UCSD-AML1 (cell line): ENCODE measurements at regions not wholly inside any gene's neighbourhood (a gene's known extent, or its start where the extent isn't known, plus 50 kb on each side); places are given as distances from the start of the nearest gene placed in this dataset.

ENCODE experiments used
- DNase-seq: peaks from one replicate; lab custom pipeline; 2025; ENCODE audit not compliant: unreplicated experiment; lab: John Stamatoyannopoulos, UW

- DNase-seq, result no peak
These were observed 54.6 kb upstream of the CST7 start for GRCh38 chr20:24894488-24894887.

DNA sequence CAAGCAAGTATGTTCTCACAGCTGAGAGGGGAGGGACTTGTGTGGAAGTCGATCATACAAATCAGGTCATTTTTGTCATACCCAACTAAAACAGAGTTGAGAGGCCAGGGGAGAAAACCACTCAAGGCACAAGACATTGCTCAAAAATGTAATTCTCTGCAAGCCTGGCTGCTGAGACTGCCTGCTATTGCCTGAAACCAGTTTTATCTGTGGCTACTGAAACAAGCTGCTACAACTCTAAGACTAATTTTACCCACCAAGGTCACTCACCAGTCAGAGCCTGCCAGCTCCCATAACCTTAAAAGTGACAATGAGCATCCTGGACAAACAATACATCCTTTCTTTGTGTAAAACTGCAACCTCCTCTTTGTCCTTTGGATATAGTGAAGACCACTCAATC lies 54.1 kb upstream of the CST7 start:
- no peak for DNase-seq

DNA sequence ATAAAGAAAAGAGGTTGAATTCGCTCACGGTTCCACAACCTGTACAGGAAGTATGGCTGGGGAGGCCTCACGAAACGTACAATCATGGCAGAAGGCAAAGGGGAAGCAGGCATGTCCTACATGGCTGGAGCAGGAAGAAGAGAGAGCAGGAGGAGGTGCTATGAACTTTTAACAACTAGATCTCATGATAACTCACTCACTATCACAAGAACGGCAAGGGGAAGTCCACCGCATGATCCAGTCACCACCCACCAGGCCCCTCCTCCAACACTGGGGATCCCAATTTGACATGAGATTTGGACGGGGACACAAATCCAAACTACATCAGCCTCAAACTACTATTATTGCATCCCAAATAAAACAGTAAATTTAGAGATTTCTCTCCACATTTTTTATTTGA lies 53.6 kb upstream of the CST7 start:
- no peak for DNase-seq

DNA sequence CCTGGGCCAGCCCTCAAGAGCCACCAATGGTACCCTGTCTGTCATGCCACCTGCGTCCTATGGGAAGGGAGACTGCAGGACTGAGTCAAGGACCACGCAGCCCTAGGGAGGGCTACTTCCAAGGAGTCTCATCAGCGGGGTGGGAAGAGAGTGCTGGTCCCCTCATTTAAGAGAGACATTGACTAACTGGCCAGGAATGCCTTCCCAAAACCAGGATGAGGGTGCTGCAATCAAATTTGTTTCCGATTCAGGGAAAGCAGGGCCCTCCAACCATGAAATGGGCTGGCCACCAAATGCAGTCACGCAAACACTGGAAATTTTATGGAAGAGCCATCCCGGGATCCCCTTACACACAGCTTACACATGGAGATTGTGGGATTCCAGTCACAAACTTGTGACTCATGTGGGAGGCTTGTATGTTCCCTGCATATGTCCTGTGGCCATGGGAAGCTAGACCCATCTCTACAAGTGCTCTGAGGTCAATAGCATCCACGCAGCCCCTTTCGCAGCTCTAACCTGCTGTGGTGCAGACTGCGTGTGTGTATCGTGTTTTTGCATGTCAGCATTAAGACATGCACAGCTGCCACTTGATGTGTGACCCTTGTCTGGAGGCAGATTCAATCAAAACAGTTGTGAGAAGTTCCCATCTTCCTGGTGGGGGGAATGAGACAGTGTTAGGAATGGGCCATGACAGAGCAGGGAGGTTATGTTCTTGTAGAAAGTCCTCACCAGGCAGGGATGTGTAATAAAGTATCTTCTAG lies 53.0 kb upstream of the CST7 start:
- DNase-seq, result no peak

DNA sequence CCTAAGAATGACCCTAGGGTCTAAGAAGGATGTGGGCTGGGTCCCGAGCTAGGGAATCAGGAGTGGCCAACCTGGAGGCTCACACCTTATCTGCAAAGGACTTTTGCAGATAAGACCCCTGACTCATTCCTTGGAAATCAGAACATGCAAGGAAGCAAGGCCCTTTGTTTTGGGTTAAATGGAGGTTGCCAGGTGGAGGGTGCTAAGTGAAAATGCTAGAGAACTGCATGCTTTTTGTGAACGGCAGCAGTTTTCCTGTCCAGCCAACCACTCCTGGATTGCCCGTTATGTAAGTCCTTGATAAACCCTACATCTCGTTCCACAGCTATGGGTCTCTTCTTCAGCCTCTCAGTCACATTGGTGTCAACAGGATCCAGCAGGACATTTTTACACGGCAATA lies 52.1 kb upstream of the CST7 start:
- DNase-seq, result no peak

- no peak for DNase-seq
These were observed 51.1 kb upstream of the CST7 start for GRCh38 chr20:24897974-24898373.

- no peak for DNase-seq
These were observed 49.9 kb upstream of the CST7 start for GRCh38 chr20:24899153-24899552.
